GM20000 (cell line): ENCODE measurements at regions not wholly inside any gene's neighbourhood (a gene's known extent, or its start where the extent isn't known, plus 50 kb on each side); places are given as distances from the start of the nearest gene placed in this dataset.

Source experiments
- DNase-seq: peaks from one replicate; pipeline ENCODE4 v3.0.0; 2012; ENCODE audit warnings: low spot score
- TF ChIP-seq, protein P1 (sequence below): IDR thresholded peaks from 2 replicates; pipeline ENCODE4 v1.5.1; 2012; ENCODE audit warnings: mild to moderate bottlenecking, control low read depth; ENCODE audit errors: extremely low read depth, missing control alignments

DNA sequence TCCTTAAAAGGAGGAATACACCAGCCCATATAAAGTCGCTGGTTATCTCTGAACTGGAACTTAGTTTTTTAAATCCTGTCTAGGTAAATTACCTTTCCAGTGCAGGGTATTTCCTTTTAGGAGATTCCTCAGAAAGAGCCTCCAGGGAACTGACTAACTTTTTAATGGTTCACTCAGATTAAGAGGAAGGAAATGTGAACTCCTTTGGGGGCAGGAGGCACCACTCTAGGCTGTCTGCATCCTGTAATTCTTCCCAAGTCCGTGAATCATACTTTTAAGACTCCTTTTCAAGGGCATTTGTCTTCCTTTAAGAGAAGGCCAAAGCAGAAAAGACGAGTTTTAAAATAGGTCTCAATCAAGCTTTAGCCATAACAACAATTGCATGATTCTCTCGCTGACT, 871.2 kb upstream of the NR2F2 start:
- TF ChIP-seq, protein P1, sequence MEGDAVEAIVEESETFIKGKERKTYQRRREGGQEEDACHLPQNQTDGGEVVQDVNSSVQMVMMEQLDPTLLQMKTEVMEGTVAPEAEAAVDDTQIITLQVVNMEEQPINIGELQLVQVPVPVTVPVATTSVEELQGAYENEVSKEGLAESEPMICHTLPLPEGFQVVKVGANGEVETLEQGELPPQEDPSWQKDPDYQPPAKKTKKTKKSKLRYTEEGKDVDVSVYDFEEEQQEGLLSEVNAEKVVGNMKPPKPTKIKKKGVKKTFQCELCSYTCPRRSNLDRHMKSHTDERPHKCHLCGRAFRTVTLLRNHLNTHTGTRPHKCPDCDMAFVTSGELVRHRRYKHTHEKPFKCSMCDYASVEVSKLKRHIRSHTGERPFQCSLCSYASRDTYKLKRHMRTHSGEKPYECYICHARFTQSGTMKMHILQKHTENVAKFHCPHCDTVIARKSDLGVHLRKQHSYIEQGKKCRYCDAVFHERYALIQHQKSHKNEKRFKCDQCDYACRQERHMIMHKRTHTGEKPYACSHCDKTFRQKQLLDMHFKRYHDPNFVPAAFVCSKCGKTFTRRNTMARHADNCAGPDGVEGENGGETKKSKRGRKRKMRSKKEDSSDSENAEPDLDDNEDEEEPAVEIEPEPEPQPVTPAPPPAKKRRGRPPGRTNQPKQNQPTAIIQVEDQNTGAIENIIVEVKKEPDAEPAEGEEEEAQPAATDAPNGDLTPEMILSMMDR: no peak
- DNase-seq: no peak

GRCh38 chr15:95464509-95464908, 866.0 kb upstream of the NR2F2 start:
- DNase-seq: no peak
- TF ChIP-seq, protein P1: no peak

GRCh38 chr15:95468820-95469219, 861.7 kb upstream of the NR2F2 start:
- DNase-seq: no peak
- TF ChIP-seq, protein P1: no peak

DNA sequence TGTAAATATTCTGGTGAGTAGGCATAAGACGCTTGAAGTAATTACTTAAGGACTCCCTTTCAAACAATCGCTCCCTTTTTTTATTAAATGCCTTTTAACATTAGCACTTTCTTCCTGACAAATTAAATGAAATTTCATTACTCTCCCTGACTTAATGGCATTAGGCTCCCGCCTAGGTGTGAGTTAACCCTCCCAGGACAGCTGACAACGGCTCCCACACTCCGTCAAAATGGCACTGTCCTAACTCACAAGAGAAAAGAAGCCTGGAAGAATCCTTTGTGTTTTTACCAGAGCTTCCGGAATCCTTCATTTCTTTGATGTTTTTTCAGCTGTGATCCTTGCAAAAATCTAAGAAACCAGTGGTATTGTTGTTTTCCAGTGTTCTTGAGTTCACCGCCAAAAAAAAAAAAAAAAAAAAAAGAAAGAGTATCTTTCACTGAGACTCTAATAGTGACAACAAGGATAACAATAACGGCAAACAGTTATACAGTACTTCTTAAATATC, 861.0 kb upstream of the NR2F2 start:
- TF ChIP-seq, protein P1: no peak

DNA sequence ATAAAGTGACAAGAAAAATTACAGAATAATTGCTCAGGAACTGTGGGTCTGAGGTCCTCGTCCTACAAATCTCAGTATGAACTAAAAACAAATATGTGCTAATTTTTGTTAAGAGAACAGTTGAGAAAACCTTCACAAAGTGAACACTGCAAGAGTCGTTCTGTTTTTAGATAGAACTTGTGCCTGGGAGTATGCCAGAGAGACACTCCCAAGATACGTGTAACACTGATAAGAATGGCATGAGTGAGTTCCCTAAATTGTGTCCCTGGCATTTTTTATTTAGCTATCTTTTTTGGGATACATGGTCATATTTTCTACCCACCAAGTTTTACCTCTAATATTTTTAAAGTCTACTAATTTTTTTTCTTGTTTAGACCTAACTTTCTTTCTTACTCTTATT, 860.0 kb upstream of the NR2F2 start:
- no peak for DNase-seq
- TF ChIP-seq, protein P1: no peak

More for the DNA sequence above, 861.0 kb upstream of the NR2F2 start:
- DNase-seq: no peak

- DNase-seq: no peak
- TF ChIP-seq, protein P1: no peak
These were observed 859.4 kb upstream of the NR2F2 start for GRCh38 chr15:95470997-95471689.

DNA sequence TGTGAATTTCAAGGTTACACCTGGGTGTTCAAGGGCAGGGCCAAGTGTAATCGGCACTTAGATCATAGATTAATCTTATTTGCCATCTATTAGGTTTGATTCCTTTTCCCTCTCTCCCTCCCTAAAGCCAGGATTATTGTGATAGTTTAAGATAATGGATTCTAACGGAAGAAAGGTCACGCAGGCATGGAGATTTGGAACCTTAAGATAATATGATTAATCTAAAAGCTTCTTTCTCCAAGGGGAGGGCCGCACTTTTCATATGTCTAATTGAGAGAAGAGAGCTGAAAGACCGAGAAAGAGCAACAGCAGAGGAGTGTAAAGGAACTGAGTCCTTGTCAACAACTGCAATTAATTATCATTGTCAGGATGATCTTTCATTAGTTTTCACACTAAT, 858.8 kb upstream of the NR2F2 start:
- no peak for DNase-seq
- TF ChIP-seq, protein P1: no peak
